ENCODE measurements at regions not wholly inside any gene's neighbourhood (a gene's known extent, or its start where the extent isn't known, plus 50 kb on each side); places are given as distances from the start of the nearest gene placed in this dataset.
"Not testable (repeated sequence)": the region's sequence is repeated elsewhere in the genome, so short reads cannot be mapped to it uniquely, and the experiment has no call there.

DNA sequence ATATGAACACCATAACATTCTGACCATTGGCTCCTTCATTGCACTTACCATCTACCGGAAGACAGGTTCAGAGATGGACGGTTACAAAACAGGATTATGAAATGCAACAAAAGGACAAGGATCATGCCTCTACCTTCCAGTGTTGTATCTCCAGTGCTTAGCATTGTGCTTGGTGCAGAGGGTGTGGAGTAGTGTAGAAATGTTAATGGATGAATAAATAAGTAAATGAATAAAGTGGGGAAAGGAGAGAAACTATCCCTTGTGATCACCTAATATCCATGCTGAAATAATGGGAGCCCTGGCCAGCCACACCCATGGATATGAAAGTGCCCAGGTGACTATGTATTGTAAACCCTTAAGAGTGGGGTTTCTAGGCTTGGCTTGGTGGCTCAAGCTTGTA lies 344.8 kb upstream of the LMCD1 start:
- Histone ChIP-seq H3K4me3 (ENCODE audit: low read depth, low read length) (no peak overlapping the region), H3K27me3 (ENCODE audit: control insufficient read depth, insufficient read depth, low read length) (no peaks in the 10 kb centered on the region), H3K36me3 (ENCODE audit: control insufficient read depth, insufficient read depth, low read length) (no peaks in the 10 kb centered on the region)
- TF ChIP-seq, protein P1, sequence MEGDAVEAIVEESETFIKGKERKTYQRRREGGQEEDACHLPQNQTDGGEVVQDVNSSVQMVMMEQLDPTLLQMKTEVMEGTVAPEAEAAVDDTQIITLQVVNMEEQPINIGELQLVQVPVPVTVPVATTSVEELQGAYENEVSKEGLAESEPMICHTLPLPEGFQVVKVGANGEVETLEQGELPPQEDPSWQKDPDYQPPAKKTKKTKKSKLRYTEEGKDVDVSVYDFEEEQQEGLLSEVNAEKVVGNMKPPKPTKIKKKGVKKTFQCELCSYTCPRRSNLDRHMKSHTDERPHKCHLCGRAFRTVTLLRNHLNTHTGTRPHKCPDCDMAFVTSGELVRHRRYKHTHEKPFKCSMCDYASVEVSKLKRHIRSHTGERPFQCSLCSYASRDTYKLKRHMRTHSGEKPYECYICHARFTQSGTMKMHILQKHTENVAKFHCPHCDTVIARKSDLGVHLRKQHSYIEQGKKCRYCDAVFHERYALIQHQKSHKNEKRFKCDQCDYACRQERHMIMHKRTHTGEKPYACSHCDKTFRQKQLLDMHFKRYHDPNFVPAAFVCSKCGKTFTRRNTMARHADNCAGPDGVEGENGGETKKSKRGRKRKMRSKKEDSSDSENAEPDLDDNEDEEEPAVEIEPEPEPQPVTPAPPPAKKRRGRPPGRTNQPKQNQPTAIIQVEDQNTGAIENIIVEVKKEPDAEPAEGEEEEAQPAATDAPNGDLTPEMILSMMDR (IDR thresholded peaks at IDR 0.05; ENCODE audit: insufficient read depth, low read length, poor library complexity, severe bottlenecking) = no peak
- no peak for DNase-seq (ENCODE audit: low read depth)

- no peak overlapping the region for H3K4me3 ChIP-seq (ENCODE audit: low read depth, low read length)
- TF ChIP-seq, protein P1 (IDR thresholded peaks at IDR 0.05; ENCODE audit: insufficient read depth, low read length, poor library complexity, severe bottlenecking) = no peak
- no peaks in the 10 kb centered on the region for H3K27me3 ChIP-seq (ENCODE audit: control insufficient read depth, insufficient read depth, low read length)
- H3K36me3 ChIP-seq (ENCODE audit: control insufficient read depth, insufficient read depth, low read length) = no peaks in the 10 kb centered on the region
- no peak for DNase-seq (ENCODE audit: low read depth)
These were observed 344.0 kb upstream of the LMCD1 start for GRCh38 chr3:8157640-8158039.

- TF ChIP-seq, protein P1 (IDR thresholded peaks at IDR 0.05; ENCODE audit: insufficient read depth, low read length, poor library complexity, severe bottlenecking) = no peak
- no peak for DNase-seq (ENCODE audit: low read depth)
- no peaks in the 10 kb centered on the region for H3K36me3 ChIP-seq (ENCODE audit: control insufficient read depth, insufficient read depth, low read length)
- H3K4me3 ChIP-seq (ENCODE audit: low read depth, low read length) = no peak overlapping the region
- H3K27me3 ChIP-seq (ENCODE audit: control insufficient read depth, insufficient read depth, low read length) = no peaks in the 10 kb centered on the region
These were observed 337.5 kb upstream of the LMCD1 start for GRCh38 chr3:8164145-8164544.

GRCh38 chr3:8166014-8166413 lies 335.6 kb upstream of the LMCD1 start:
- Histone ChIP-seq H3K27me3 (ENCODE audit: control insufficient read depth, insufficient read depth, low read length) (no peaks in the 10 kb centered on the region), H3K36me3 (ENCODE audit: control insufficient read depth, insufficient read depth, low read length) (no peaks in the 10 kb centered on the region), H3K4me3 (ENCODE audit: low read depth, low read length) (no peak overlapping the region)
- TF ChIP-seq, protein P1 (IDR thresholded peaks at IDR 0.05; ENCODE audit: insufficient read depth, low read length, poor library complexity, severe bottlenecking) = no peak
- no peak for DNase-seq (ENCODE audit: low read depth)

DNA sequence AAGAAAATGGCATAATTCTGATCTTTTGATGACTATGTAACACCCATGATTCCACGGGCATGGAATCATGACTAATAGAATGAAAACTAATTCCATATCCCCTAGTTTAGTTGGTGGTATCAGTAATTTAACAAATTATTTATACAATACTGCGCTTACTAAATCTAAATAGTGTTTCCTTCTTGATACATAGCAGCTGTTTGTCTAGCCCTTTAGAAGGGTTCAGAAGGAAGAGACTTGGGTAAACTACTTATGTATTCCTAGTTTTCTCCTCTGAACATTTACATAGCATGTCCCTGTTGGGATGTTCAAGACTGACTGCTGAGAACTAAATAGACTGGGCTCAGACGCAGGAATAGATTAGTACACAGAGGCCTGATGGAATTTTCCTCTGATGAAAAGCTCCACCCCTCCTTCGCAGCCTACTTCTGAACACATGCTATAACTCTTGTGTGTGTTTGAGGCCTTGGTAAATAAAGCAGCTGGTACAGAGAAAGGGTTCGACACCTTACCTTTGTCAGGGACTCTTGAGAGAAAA lies 330.6 kb upstream of the LMCD1 start:
- TF ChIP-seq, protein P1 (IDR thresholded peaks at IDR 0.05; ENCODE audit: insufficient read depth, low read length, poor library complexity, severe bottlenecking) = no peak
- no peak for DNase-seq (ENCODE audit: low read depth)
- Histone ChIP-seq H3K4me3 (ENCODE audit: low read depth, low read length) (no peak overlapping the region), H3K27me3 (ENCODE audit: control insufficient read depth, insufficient read depth, low read length) (no peaks in the 10 kb centered on the region), H3K36me3 (ENCODE audit: control insufficient read depth, insufficient read depth, low read length) (no peaks in the 10 kb centered on the region)

DNA sequence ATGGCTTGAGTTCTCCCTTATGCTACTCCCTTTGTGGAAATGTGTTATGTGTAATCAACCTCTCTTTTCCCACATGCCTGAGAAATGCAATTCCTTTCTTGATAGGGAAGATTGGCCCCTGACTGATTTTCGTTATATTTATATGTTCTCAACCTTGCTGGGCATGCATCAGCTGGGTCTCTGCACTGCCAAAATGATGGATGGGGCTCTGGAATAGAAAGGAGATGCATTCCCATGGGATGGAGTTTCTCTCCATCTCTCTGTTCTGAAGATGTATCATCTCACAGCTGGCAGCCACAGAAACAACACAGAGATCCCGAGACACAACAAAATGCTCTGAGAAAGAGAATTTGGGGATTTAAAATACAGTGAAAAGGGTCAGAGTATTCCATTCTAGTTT lies 327.7 kb upstream of the LMCD1 start:
- H3K36me3 ChIP-seq (ENCODE audit: control insufficient read depth, insufficient read depth, low read length) = no peaks in the 10 kb centered on the region
- H3K27me3 ChIP-seq (ENCODE audit: control insufficient read depth, insufficient read depth, low read length) = no peaks in the 10 kb centered on the region
- H3K4me3 ChIP-seq (ENCODE audit: low read depth, low read length) = no peak overlapping the region
- TF ChIP-seq, protein P1 (IDR thresholded peaks at IDR 0.05; ENCODE audit: insufficient read depth, low read length, poor library complexity, severe bottlenecking) = no peak
- DNase-seq (ENCODE audit: low read depth) = no peak

- H3K36me3 ChIP-seq (ENCODE audit: control insufficient read depth, insufficient read depth, low read length); DNase-seq (ENCODE audit: low read depth); H3K4me3 ChIP-seq (ENCODE audit: low read depth, low read length); H3K27me3 ChIP-seq (ENCODE audit: control insufficient read depth, insufficient read depth, low read length): not testable (repeated sequence)
These were observed 324.7 kb upstream of the LMCD1 start for GRCh38 chr3:8176759-8177483.

DNA sequence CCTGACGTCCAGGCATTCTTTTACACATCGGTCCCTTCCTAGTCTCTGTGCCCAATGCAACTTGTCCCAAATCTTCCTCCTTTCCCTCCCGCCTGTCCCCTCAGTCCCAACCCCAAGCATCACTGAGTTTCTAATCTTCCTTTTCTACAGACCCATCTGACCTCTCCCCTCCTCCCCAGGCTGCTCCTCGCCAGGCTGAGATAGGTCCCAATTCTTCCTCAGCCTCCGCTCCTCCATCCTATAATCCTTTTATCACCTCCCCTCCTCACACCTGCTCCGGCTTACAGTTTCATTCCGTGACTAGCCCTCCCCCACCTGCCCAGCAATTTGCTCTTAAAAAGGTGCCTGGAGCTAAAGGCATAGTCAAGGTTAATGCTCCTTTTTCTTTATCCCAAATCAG lies 323.1 kb upstream of the LMCD1 start:
- not testable (repeated sequence) for H3K27me3 ChIP-seq (ENCODE audit: control insufficient read depth, insufficient read depth, low read length); H3K36me3 ChIP-seq (ENCODE audit: control insufficient read depth, insufficient read depth, low read length); H3K4me3 ChIP-seq (ENCODE audit: low read depth, low read length); DNase-seq (ENCODE audit: low read depth)
